Upper lobe of left lung (tissue), 4 donors: ENCODE measurements at regions not wholly inside any gene's neighbourhood (a gene's known extent, or its start where the extent isn't known, plus 50 kb on each side); places are given as distances from the start of the nearest gene placed in this dataset.

Source experiments
- POLR2A ChIP-seq, 4 donors: fragments of 450-650 bp; IDR thresholded peaks; one replicate each; pipeline ENCODE4 v1.5.1; 2016 to 2017; ENCODE audit warnings: antibody characterized with exemption in 4 of 4, mild to moderate bottlenecking in 2 of 4
- TF ChIP-seq, protein P1 (sequence below), 6 experiments: fragments of 450-650 bp in 4 of 6; fragments of 200-600 bp in 2 of 6; sonication (generic) in 2 of 6; IDR thresholded peaks; one replicate each; pipeline ENCODE4 v1.5.1; 2016 to 2019; ENCODE audit warnings: antibody characterized with exemption in 6 of 6

DNA sequence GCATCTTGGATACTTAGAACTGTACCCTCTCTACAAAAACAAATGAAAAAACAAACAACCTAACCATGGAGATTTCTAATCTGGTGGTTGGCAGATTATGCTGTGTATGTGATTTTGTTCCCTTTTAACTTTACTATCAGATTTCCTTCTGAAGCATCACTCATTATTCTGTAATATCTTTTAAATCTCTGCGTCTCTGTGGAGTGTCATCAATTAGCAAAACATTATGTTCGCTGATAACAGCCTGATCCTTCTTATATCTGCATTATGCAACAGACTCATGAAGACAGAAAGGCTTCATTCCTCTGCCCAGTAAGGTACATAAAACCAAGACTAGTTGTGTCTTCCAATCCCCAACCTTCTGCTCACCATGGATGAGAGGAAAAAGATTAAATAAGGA lies 110.3 kb upstream of the PDE5A start:
- TF ChIP-seq, protein P1, sequence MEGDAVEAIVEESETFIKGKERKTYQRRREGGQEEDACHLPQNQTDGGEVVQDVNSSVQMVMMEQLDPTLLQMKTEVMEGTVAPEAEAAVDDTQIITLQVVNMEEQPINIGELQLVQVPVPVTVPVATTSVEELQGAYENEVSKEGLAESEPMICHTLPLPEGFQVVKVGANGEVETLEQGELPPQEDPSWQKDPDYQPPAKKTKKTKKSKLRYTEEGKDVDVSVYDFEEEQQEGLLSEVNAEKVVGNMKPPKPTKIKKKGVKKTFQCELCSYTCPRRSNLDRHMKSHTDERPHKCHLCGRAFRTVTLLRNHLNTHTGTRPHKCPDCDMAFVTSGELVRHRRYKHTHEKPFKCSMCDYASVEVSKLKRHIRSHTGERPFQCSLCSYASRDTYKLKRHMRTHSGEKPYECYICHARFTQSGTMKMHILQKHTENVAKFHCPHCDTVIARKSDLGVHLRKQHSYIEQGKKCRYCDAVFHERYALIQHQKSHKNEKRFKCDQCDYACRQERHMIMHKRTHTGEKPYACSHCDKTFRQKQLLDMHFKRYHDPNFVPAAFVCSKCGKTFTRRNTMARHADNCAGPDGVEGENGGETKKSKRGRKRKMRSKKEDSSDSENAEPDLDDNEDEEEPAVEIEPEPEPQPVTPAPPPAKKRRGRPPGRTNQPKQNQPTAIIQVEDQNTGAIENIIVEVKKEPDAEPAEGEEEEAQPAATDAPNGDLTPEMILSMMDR (IDR thresholded peaks at IDR 0.05), result no peak
- TF ChIP-seq POLR2A (IDR thresholded peaks at IDR 0.05), result no peak
